ENCODE measurements at regions not wholly inside any gene's neighbourhood (a gene's known extent, or its start where the extent isn't known, plus 50 kb on each side); places are given as distances from the start of the nearest gene placed in this dataset.
"Not testable (repeated sequence)": the region's sequence is repeated elsewhere in the genome, so short reads cannot be mapped to it uniquely, and the experiment has no call there.

GRCh38 chr4:167908816-167909215, 183.5 kb upstream of the ANXA10 start:
- no peak for DNase-seq (ENCODE audit: extremely low read depth, low read depth, low spot score)

- DNase-seq (ENCODE audit: extremely low read depth, low read depth, low spot score), result not testable (repeated sequence)
Measured at GRCh38 chr4:167912535-167912934, 179.8 kb upstream of the ANXA10 start.

GRCh38 chr4:167918077-167918476, 174.3 kb upstream of the ANXA10 start:
- no peak for DNase-seq (ENCODE audit: extremely low read depth, low read depth, low spot score)

GRCh38 chr4:167930166-167930565, 162.2 kb upstream of the ANXA10 start:
- DNase-seq (ENCODE audit: extremely low read depth, low read depth, low spot score), result no peak

- DNase-seq (ENCODE audit: extremely low read depth, low read depth, low spot score), result no peak
Measured at GRCh38 chr4:167934216-167934615, 158.1 kb upstream of the ANXA10 start.

- no peak for DNase-seq (ENCODE audit: extremely low read depth, low read depth, low spot score)
Measured at GRCh38 chr4:167939863-167940616, 152.3 kb upstream of the ANXA10 start.

- no peak for DNase-seq (ENCODE audit: extremely low read depth, low read depth, low spot score)
Measured at GRCh38 chr4:167943872-167944505, 148.3 kb upstream of the ANXA10 start.

- no peak for DNase-seq (ENCODE audit: extremely low read depth, low read depth, low spot score)
Measured at GRCh38 chr4:167944721-167945120, 147.6 kb upstream of the ANXA10 start.

- no peak for DNase-seq (ENCODE audit: extremely low read depth, low read depth, low spot score)
Measured at GRCh38 chr4:167955006-167955405, 137.3 kb upstream of the ANXA10 start.

- no peak for DNase-seq (ENCODE audit: extremely low read depth, low read depth, low spot score)
Measured at GRCh38 chr4:167956676-167957075, 135.7 kb upstream of the ANXA10 start.

- DNase-seq (ENCODE audit: extremely low read depth, low read depth, low spot score), result no peak
Measured at GRCh38 chr4:167964766-167965373, 127.5 kb upstream of the ANXA10 start.

GRCh38 chr4:167966143-167966542, 126.2 kb upstream of the ANXA10 start:
- no peak for DNase-seq (ENCODE audit: extremely low read depth, low read depth, low spot score)

- no peak for DNase-seq (ENCODE audit: extremely low read depth, low read depth, low spot score)
Measured at GRCh38 chr4:167973513-167973912, 118.8 kb upstream of the ANXA10 start.

GRCh38 chr4:167985565-167985964, 106.8 kb upstream of the ANXA10 start:
- DNase-seq (ENCODE audit: extremely low read depth, low read depth, low spot score), result no peak

GRCh38 chr4:167986044-167986443, 106.3 kb upstream of the ANXA10 start:
- DNase-seq (ENCODE audit: extremely low read depth, low read depth, low spot score), result no peak

GRCh38 chr4:167987285-167987684, 105.1 kb upstream of the ANXA10 start:
- no peak for DNase-seq (ENCODE audit: extremely low read depth, low read depth, low spot score)

GRCh38 chr4:167989815-167990214, 102.5 kb upstream of the ANXA10 start:
- no peak for DNase-seq (ENCODE audit: extremely low read depth, low read depth, low spot score)

GRCh38 chr4:168008112-168008511, 84.2 kb upstream of the ANXA10 start:
- not testable (repeated sequence) for DNase-seq (ENCODE audit: extremely low read depth, low read depth, low spot score)

- no peak for DNase-seq (ENCODE audit: extremely low read depth, low read depth, low spot score)
Measured at GRCh38 chr4:168019019-168019651, 73.2 kb upstream of the ANXA10 start.

- no peak for DNase-seq (ENCODE audit: extremely low read depth, low read depth, low spot score)
Measured at GRCh38 chr4:168019921-168020320, 72.4 kb upstream of the ANXA10 start.

GRCh38 chr4:168021666-168022065, 70.7 kb upstream of the ANXA10 start:
- no peak for DNase-seq (ENCODE audit: extremely low read depth, low read depth, low spot score)

GRCh38 chr4:168028568-168028967, 63.8 kb upstream of the ANXA10 start:
- peak; percentile 3 for DNase-seq (ENCODE audit: extremely low read depth, low read depth, low spot score)

Measured in glomerular endothelial cell (primary cell).